CD14-positive monocyte (primary cell): ENCODE measurements at regions not wholly inside any gene's neighbourhood (a gene's known extent, or its start where the extent isn't known, plus 50 kb on each side); places are given as distances from the start of the nearest gene placed in this dataset.

ENCODE experiments used
- DNase-seq, 3 donors: peaks; one replicate each; pipeline ENCODE4 v3.0.0-alpha.2; 2011 to 2022
- H2AFZ ChIP-seq: 2 replicates; pipeline ENCODE4 v1.6.0; 2012; ENCODE audit warnings: mild to moderate bottlenecking, low read depth, low read length, inconsistent platforms; ENCODE audit not compliant: insufficient read depth, poor library complexity, severe bottlenecking
- H3K27ac ChIP-seq, 2 donors: 1 replicate in 1 of 2; 2 replicates in 1 of 2; pipeline ENCODE4 v1.5.1; 2012 to 2013; ENCODE audit warnings: low read length in 2 of 2, control low read depth in 1 of 2, inconsistent platforms in 1 of 2, low read depth in 1 of 2, mild to moderate bottlenecking in 1 of 2
- H3K27me3 ChIP-seq, 2 donors: one replicate each; pipeline versions ENCODE4 v1.6.0 to v1.6.1; 2011 to 2013; ENCODE audit warnings: low read length in 2 of 2; ENCODE audit not compliant: control insufficient read depth in 2 of 2, insufficient read depth in 2 of 2
- H3K36me3 ChIP-seq, 2 donors: replicated peaks in 1 of 2; 1 replicate in 1 of 2; 2 replicates in 1 of 2; pipeline versions ENCODE4 v1.5.1 to v1.6.1; 2012 to 2013; ENCODE audit warnings: low read length in 2 of 2, control low read depth in 1 of 2, inconsistent platforms in 1 of 2, mild to moderate bottlenecking in 1 of 2; ENCODE audit not compliant: insufficient read depth in 2 of 2, control insufficient read depth in 1 of 2
- H3K4me1 ChIP-seq, 2 donors: 1 replicate in 1 of 2; 2 replicates in 1 of 2; pipeline versions ENCODE4 v1.5.1 to v1.6.1; 2012 to 2013; ENCODE audit warnings: low read length in 2 of 2, control low read depth in 1 of 2, inconsistent platforms in 1 of 2, mild to moderate bottlenecking in 1 of 2, moderate library complexity in 1 of 2; ENCODE audit not compliant: insufficient read depth in 2 of 2, control insufficient read depth in 1 of 2
- H3K4me2 ChIP-seq: replicated peaks from 2 replicates; pipeline ENCODE3; 2012; ENCODE audit warnings: low read length, moderate library complexity, mild to moderate bottlenecking; ENCODE audit not compliant: poor library complexity, severe bottlenecking; ENCODE audit errors: extremely low read depth
- H3K4me3 ChIP-seq, 3 experiments: fragments of 200-600 bp in 1 of 3; sonication (generic) in 1 of 3; replicated peaks in 1 of 3; 1 replicate in 2 of 3; 2 replicates in 1 of 3; pipeline ENCODE4 v1.5.1; 2011 to 2013; ENCODE audit warnings: low read length in 3 of 3, mild to moderate bottlenecking in 3 of 3, control low read depth in 2 of 3, low read depth in 2 of 3, inconsistent platforms in 1 of 3, moderate library complexity in 1 of 3
- H3K79me2 ChIP-seq: 2 replicates; pipeline ENCODE4 v1.6.0; 2012; ENCODE audit warnings: mild to moderate bottlenecking, control low read depth, inconsistent platforms, low read length, moderate library complexity; ENCODE audit not compliant: insufficient read depth
- H3K9ac ChIP-seq: 2 replicates; pipeline ENCODE4 v1.6.0; 2017; ENCODE audit warnings: low read length, mild to moderate bottlenecking; ENCODE audit not compliant: insufficient read depth, poor library complexity, severe bottlenecking
- H3K9me3 ChIP-seq, 2 donors: replicated peaks in 1 of 2; 1 replicate in 1 of 2; 2 replicates in 1 of 2; pipeline versions ENCODE4 v1.5.1 to v1.6.1; 2012 to 2013; ENCODE audit warnings: low read length in 2 of 2, control low read depth in 1 of 2; ENCODE audit not compliant: control insufficient read depth in 1 of 2, insufficient read depth in 1 of 2
- H4K20me1 ChIP-seq: 2 replicates; pipeline ENCODE4 v1.6.0; 2012; ENCODE audit warnings: mild to moderate bottlenecking, low read length, control low read depth, moderate library complexity; ENCODE audit not compliant: insufficient read depth
- H3K27ac Mint-ChIP-seq, 7 donors: one replicate each; pipeline ENCODE4 v1.8.0; 2020; ENCODE audit warnings: mild to moderate bottlenecking in 7 of 7, mixed read lengths in 7 of 7, moderate library complexity in 6 of 7, inconsistent platforms in 2 of 7
- H3K27me3 Mint-ChIP-seq, 3 donors: one replicate each; pipeline ENCODE4 v1.8.0; 2021 to 2022; ENCODE audit warnings: low read depth in 3 of 3, mild to moderate bottlenecking in 3 of 3, mixed read lengths in 3 of 3, moderate library complexity in 3 of 3, inconsistent platforms in 1 of 3
- H3K36me3 Mint-ChIP-seq, 2 donors: one replicate each; pipeline ENCODE4 v1.8.0; 2020; ENCODE audit warnings: mixed read lengths in 2 of 2, inconsistent platforms in 1 of 2, mild to moderate bottlenecking in 1 of 2
- H3K4me1 Mint-ChIP-seq: one replicate; pipeline ENCODE4 v1.8.0; 2020; ENCODE audit warnings: mild to moderate bottlenecking, mixed read lengths
- H3K4me3 Mint-ChIP-seq, 2 donors: one replicate each; pipeline ENCODE4 v1.8.0; 2020; ENCODE audit warnings: mild to moderate bottlenecking in 2 of 2, mixed read lengths in 2 of 2, moderate library complexity in 1 of 2
- H3K9me3 Mint-ChIP-seq, 7 donors: one replicate each; pipeline ENCODE4 v1.8.0; 2020 to 2022; ENCODE audit warnings: mixed read lengths in 7 of 7, mild to moderate bottlenecking in 6 of 7, moderate library complexity in 6 of 7, inconsistent platforms in 2 of 7
- WGBS: methylation state at CpG from one replicate; pipeline ENCODE4 v1.1.5; 2013; ENCODE audit warnings: missing lambda C conversion rate; ENCODE audit not compliant: insufficient coverage; 5-methylcytosine and 5-hydroxymethylcytosine counted together
- intact Hi-C, 2 donors: fragments of 100-400 bp; cut with micrococcal nuclease; formaldehyde crosslinking; loops; one replicate each; pipeline versions ENCODE4 v1.15.0 to v1.15.1; 2023
- TF ChIP-seq, protein P1 (sequence below): fragments of 200-600 bp; IDR thresholded peaks from one replicate; pipeline ENCODE4 v1.8.0; 2022; ENCODE audit warnings: antibody characterized with exemption, mild to moderate bottlenecking

DNA sequence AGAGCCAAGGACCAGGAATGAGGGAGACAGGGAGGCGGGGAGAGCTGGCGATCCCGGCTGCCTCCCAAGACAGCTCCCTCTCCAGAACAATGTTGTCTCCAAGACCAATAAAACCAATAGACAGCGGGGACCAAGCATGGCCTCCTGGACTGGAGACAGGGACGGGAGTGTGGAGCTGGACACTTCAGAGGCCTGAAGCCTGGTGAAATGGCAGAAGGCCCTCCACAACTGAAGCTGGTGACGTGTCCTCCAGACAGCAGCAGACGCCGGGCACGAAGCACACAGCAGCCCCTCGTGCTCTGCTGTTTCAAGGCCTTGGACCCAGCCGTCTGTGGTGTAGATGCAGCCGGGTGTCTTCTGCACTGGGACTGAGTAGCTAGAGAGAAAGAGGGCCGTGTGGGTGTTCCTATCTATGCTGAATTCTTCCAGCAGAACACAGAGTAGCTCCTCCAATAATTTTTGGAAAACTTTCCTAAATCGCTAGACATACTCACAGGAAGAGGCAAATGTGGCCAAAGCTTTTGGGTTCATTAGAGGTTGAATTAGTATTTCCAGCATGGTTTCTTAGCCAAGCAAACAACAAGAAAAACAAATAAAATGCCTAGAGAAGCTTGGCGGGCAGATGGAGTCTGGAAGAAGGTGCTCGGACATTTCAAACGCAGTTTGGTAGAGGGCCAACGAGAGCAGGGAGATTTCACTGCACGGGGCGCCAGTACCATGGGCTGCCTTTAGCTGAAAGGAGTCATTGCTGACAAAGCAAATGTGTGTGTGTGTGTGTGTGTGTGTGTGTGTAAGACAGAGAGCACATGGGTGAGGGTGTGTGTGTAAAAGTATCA is 570.4 kb downstream of the TCERG1L start:
- H3K4me3 Mint-ChIP-seq = no peak overlapping the region
- WGBS = 86% methylated on average over 11 of the region's 20 CpGs
- no peaks in the 10 kb centered on the region for H3K4me1 ChIP-seq
- no peak overlapping the region for H3K9ac ChIP-seq
- no peak overlapping the region for H3K27ac Mint-ChIP-seq
- H3K79me2 ChIP-seq = no peaks in the 10 kb centered on the region
- H3K9me3 Mint-ChIP-seq = peaks cover 0 to 3% (median 0%) of the 10 kb centered on the region in 7 donors
- no peaks in the 10 kb centered on the region for H3K9me3 ChIP-seq
- H3K27ac ChIP-seq = no peak overlapping the region
- TF ChIP-seq, protein P1, sequence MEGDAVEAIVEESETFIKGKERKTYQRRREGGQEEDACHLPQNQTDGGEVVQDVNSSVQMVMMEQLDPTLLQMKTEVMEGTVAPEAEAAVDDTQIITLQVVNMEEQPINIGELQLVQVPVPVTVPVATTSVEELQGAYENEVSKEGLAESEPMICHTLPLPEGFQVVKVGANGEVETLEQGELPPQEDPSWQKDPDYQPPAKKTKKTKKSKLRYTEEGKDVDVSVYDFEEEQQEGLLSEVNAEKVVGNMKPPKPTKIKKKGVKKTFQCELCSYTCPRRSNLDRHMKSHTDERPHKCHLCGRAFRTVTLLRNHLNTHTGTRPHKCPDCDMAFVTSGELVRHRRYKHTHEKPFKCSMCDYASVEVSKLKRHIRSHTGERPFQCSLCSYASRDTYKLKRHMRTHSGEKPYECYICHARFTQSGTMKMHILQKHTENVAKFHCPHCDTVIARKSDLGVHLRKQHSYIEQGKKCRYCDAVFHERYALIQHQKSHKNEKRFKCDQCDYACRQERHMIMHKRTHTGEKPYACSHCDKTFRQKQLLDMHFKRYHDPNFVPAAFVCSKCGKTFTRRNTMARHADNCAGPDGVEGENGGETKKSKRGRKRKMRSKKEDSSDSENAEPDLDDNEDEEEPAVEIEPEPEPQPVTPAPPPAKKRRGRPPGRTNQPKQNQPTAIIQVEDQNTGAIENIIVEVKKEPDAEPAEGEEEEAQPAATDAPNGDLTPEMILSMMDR = no peak
- no peak overlapping the region for H3K4me2 ChIP-seq
- intact Hi-C loops = no loop called here
- H3K4me1 Mint-ChIP-seq = no peaks in the 10 kb centered on the region
- H3K36me3 Mint-ChIP-seq = no peaks in the 10 kb centered on the region
- H4K20me1 ChIP-seq = no peaks in the 10 kb centered on the region
- no peaks in the 10 kb centered on the region for H3K27me3 ChIP-seq
- H2AFZ ChIP-seq = no peak overlapping the region
- no peaks in the 10 kb centered on the region for H3K36me3 ChIP-seq
- peaks cover 0 to 11% (median 3%) of the 10 kb centered on the region in 3 donors for H3K27me3 Mint-ChIP-seq
- H3K4me3 ChIP-seq = no peak overlapping the region
- DNase-seq = no peak

DNA sequence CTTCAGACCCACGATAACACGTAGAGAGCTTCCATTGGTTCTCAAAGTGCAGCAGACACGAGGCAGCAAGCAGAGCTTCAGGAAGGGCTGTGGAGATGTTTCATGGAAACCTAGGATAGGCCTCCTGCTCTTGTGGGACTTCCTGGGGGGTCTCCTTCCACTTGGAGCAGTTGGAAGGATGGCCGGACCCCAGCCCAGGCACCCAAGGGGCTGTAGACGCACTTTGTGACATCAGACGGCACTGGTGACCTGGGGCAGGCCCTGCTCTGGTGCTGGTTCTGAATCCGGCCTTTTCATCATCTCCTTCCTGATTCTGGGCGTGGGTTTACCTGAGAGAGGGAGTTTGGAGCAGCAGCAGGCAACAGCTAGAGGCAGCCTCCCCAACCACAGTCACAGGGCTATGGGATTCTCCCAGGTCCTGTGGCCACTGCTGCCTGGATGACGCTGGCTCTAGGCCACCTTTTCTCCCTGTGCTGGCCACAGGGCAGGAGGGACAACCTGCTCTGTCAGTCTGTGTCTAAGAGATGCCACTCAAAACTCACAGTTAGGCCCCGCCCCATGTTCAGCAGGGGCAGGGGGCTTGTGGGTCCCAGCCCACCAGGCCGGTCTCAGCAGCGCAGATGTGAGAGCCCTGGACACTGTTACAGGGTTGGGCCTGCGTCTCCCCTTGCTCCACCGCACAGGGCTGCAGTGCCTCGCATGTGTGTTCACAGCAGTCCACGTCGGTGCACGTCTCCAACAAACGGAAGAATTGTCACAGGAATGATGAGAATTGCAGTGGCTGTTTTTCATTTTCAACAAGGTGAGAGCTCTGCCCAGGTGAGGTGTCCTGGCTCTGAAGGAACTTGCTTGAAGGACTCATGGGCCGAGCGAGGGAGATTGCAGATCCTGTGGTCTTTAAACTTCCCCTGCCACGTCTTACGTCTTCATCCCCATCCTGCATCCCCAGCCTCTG is 569.3 kb downstream of the TCERG1L start:
- intact Hi-C loops = no loop called here
- H2AFZ ChIP-seq = no peak overlapping the region
- no peaks in the 10 kb centered on the region for H4K20me1 ChIP-seq
- TF ChIP-seq, protein P1 = no peak
- no peaks in the 10 kb centered on the region for H3K79me2 ChIP-seq
- no peaks in the 10 kb centered on the region for H3K4me1 Mint-ChIP-seq
- H3K9me3 ChIP-seq = no peaks in the 10 kb centered on the region
- H3K27me3 ChIP-seq = no peaks in the 10 kb centered on the region
- DNase-seq = no peak
- no peak overlapping the region for H3K27ac ChIP-seq
- WGBS = 85% methylated on average over 23 of the region's 23 CpGs
- no peak overlapping the region for H3K9ac ChIP-seq
- H3K27ac Mint-ChIP-seq = peak overlapping the region in 1 of 7 donors; percentile 33
- no peak overlapping the region for H3K4me3 Mint-ChIP-seq
- H3K36me3 Mint-ChIP-seq = no peaks in the 10 kb centered on the region
- no peak overlapping the region for H3K4me3 ChIP-seq
- H3K4me1 ChIP-seq = no peaks in the 10 kb centered on the region
- H3K27me3 Mint-ChIP-seq = peaks cover 0 to 11% (median 3%) of the 10 kb centered on the region in 3 donors
- no peak overlapping the region for H3K4me2 ChIP-seq
- H3K9me3 Mint-ChIP-seq = peaks cover 0 to 2% (median 0%) of the 10 kb centered on the region in 7 donors
- no peaks in the 10 kb centered on the region for H3K36me3 ChIP-seq
